HepG2 (cell line): ENCODE measurements at regions not wholly inside any gene's neighbourhood (a gene's known extent, or its start where the extent isn't known, plus 50 kb on each side); places are given as distances from the start of the nearest gene placed in this dataset.

Experiments used
- ARID4A ChIP-seq: sonication (generic); formaldehyde crosslinking; IDR thresholded peaks from 2 replicates; pipeline ENCODE4 v1.5.0; 2020; ENCODE audit warnings: mild to moderate bottlenecking, missing genetic modification reagents, borderline replicate concordance
- FOSL1 ChIP-seq: sonication (generic); formaldehyde crosslinking; IDR thresholded peaks from 2 replicates; pipeline ENCODE4 v1.9.0; 2021; ENCODE audit warnings: missing genetic modification reagents, borderline replicate concordance
- GPBP1L1 ChIP-seq: sonication (generic); formaldehyde crosslinking; IDR thresholded peaks from 2 replicates; pipeline ENCODE4 v1.5.0; 2020; ENCODE audit warnings: mild to moderate bottlenecking, missing genetic modification reagents
- JUNB ChIP-seq: sonication (generic); formaldehyde crosslinking; IDR thresholded peaks from 2 replicates; pipeline ENCODE4 v1.8.0; 2022; ENCODE audit warnings: missing genetic modification reagents, mild to moderate bottlenecking, borderline replicate concordance
- MIER3 ChIP-seq: IDR thresholded peaks from 2 replicates; pipeline ENCODE4 v1.6.1; 2016; ENCODE audit warnings: missing compliant biosample characterization, borderline replicate concordance
- PAXIP1 ChIP-seq: sonication (generic); formaldehyde crosslinking; conservative IDR thresholded peaks from 2 replicates; pipeline ENCODE4 v1.4.0; 2020; ENCODE audit warnings: mild to moderate bottlenecking, missing genetic modification reagents, moderate library complexity
- ZBTB4 ChIP-seq: sonication (generic); formaldehyde crosslinking; IDR thresholded peaks from 2 replicates; pipeline ENCODE4 v1.4.0; 2020; ENCODE audit warnings: missing genetic modification reagents, mild to moderate bottlenecking, borderline replicate concordance
- ZNF788 ChIP-seq: sonication (generic); formaldehyde crosslinking; IDR thresholded peaks from 2 replicates; pipeline ENCODE4 v1.5.0; 2020; ENCODE audit warnings: mild to moderate bottlenecking, missing genetic modification reagents, borderline replicate concordance

- TF ChIP-seq PAXIP1 (CRISPR knock-in tag) (peak; percentile 98), ARID4A (peak; percentile 43; the same call in 1 of the 2 replicates), JUNB (CRISPR knock-in tag) (no peak), GPBP1L1 (no peak), MIER3 (CRISPR knock-in tag) (peak; percentile 76; the same call in 1 of the 2 replicates), ZBTB4 (CRISPR knock-in tag) (no peak), ZNF788 (CRISPR knock-in tag) (no peak), FOSL1 (CRISPR knock-in tag) (no peak; the same call in 1 of the 2 replicates)
These were observed 150.9 kb downstream of the RFC3 start (continued) for GRCh38 chr13:33968520-33969507.
